T-helper 2 cell (primary cell): ENCODE measurements at regions not wholly inside any gene's neighbourhood (a gene's known extent, or its start where the extent isn't known, plus 50 kb on each side); places are given as distances from the start of the nearest gene placed in this dataset.

Experiments
- DNase-seq, 5 experiments: peaks; one replicate each; pipeline versions ENCODE4 v3.0.0 to v3.0.0-alpha.2; 2012 to 2022

DNA sequence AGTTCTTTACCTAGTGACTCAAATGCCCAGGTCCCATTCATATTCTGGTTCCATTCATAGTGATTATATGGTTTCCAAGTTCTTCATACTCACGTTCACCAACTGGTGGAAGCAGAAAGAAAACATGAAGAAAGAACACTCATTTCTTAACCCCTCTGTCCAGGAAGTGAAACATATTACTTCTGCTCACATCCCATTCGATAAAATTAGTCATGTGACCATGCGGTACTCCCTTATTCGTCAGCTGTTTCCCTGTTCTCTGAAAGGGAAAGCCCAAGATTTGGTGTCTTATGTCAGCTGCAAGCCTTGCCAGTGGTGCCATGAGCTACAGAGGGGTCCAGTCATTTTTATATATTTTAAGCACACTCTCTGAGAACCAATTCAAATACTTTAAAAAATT, 387.0 kb upstream of the DMAC1 start:
- peak in 1 of 5 experiments; percentile 34 for DNase-seq

DNA sequence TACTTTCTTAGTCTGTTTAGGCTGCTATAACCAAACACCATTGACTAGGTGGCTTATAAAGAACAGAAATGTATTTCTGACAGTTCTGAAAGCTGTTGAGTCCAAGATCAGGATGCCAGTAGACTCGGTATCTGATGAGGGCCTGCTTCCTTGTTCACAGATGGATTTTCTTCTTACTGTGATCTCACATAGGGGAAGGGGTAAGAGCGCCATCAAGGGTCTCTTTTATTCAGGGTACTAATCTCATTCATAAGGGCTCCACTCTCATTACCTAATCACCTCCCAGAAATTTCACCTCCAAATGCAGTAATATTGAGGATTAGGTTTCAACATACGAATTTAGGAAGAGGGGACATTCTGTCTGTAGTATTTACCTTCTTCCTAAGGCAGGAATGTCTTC, 384.0 kb upstream of the DMAC1 start:
- DNase-seq, result no peak

DNA sequence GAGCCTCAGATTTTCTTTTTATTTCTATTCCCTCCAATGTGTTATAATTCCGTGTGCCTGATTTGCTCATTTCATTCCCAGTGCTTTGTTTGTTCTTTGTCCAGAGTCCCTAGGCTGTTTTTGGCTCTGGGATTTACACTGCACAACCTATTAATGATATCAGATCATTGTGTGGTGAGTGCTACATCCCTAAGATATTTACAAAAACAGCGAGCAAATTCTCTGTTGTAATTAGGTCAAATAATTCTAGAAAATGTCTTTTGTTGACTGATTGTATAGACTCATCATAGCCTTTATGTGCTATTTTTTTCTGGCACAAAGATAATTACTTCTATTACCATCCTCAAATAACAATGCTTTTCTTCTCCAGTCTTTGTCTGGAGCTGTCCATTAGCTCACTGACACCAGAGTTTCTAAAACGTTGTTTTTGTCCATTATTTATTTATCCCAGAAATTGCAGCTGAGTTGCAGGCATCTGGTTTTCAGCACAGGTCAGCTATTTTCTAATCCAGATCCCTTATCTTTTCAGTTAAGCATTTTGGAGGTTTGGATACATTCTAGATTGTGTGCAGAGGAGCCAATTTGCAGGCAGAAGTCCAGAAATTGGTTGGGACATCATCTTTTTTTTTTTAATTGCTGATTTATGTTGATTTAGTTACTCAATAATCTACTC, 379.9 kb upstream of the DMAC1 start:
- no peak for DNase-seq

DNA sequence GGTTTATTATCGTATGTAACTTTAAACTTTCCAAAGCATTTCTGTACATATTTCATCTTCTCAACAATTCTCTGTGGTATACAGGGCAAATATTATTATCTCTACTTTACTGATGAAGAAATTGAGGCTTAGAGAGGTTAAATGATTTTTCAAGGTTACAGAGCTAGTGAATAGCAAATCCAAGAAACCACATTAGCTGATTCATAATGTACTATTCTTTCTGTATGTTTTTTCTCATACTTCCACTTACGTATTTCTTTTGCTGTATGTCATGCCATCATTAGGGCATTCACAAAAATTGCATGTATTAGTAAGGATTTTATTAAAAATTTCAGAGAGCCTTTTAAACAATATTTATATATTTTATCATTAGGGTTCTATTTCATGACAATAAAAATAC, 372.4 kb upstream of the DMAC1 start:
- no peak for DNase-seq

DNA sequence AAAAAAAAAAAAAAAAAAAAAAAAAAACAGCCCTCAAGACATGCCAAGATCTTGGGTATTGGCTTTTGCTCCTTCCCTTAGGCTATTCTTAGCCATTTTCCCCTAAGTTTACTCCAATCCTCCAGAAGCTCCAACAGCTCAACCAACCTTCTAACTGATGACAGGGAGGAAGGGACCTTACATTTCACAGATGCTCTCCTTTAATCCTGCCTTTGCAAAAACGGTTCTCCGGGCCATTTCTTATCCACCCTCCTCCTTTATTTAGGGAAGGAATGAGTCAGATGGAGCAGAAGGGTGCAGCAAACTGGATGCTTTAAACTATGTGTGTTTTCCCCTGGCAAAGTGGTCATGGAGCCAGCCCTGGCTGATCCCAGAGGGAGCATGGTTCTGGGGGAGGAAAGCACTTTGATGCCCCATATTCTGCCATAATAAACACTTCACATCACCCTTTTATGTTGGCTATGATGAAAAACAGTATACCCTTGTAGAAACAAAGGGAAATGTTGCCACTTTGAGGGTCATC, 369.4 kb upstream of the DMAC1 start:
- no peak for DNase-seq

DNA sequence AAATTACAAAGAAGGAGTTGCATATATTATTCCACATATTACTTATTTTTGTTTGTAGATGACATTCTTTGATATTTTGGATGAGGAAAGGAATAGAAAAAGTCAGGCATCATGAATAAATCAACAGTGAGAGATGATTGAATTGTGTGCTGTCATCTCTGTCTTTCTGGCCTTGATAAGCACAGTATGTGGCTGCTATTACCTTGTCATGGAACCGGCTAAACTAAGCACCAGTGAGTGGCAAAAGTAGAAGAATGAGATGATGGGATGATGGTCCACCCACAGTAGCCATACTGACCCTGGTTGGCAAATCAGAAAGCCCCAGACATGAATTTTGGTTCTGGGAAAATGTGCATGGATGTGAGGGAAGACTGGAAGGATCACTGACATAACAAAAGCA, 361.2 kb upstream of the DMAC1 start:
- DNase-seq, result no peak

DNA sequence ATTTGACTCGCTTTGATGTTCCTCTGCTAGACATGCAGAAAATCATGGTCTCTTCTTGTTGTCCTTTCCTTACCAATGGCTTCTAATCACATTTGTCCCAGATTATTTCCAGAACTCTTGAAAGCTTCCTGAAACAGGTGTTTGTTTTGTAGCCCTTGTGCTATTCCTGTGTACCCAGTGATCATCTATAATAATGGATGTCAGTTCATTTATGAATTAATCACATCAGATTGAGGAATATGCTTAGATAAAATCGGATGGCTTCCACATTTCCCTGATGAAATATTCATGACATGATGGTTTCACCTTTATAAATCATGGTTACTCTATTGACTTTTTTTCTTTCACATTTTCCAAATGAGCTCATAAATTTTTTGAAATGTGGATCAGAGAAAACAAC, 359.0 kb upstream of the DMAC1 start:
- no peak for DNase-seq

DNA sequence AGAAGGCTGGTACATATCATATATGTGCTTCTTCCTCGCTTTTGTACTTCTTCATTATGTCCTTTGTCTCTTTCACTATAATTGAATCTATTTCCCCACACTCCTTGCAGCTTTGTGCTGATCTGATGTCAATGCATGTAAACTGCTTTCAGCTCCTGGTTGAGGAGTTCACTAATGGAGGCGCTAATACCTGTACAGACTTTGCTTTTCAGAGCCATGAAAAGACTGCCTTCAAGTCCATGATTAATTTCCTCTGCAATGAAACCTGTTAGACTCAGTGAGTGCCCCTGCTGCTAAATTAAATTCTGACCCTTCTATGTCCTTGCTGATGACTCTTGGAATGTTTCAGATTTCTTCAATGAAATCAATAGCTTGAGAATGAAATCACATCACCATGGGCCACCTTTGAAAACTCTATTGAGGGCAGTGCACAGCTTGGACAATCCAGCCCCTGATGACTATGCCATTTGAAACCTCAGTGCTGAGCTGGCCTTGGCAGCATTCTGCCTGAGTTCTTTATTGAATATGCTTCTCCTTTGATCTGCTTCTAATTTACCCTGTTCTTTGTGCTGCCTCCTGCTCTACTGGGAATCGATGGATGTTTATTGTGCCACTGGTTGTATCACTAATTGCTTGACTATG, 358.2 kb upstream of the DMAC1 start:
- DNase-seq, result no peak

DNA sequence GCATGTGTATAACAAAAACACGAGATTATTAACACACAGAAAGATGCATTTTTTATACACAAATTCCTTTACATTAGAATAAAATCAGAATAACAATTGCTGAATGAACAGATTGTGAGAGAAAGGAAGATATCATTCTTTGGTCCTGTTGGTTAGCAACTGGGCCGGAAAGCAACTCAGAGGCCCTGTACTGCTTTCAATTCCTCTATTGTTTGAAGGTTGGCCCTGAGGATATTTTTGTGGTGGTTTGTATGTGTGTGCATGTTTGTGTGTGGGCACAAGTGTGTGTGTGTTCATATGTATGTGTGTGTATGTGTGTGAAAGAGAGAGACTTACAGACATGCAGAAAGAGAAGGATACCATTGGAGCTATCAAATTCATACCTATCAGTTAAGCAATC, 356.8 kb upstream of the DMAC1 start:
- no peak for DNase-seq

DNA sequence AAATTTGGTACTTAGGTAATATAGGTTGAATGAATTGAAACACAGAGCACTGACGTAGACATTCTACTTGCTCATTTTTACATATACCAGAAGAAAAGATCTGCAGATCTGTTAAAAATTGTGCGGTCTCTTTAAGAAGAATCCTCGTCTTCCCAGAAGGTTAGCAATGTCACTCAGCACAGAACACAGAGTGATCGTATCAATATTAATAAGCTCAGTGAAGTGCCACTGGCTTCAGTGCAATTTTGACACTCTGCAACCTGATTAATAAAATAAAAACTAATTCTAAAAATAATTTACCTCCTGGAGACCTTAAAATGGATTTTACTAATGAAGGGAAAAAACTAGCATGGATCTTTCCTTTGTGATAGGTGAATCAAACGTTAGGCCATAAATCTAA, 356.1 kb upstream of the DMAC1 start:
- no peak for DNase-seq

DNA sequence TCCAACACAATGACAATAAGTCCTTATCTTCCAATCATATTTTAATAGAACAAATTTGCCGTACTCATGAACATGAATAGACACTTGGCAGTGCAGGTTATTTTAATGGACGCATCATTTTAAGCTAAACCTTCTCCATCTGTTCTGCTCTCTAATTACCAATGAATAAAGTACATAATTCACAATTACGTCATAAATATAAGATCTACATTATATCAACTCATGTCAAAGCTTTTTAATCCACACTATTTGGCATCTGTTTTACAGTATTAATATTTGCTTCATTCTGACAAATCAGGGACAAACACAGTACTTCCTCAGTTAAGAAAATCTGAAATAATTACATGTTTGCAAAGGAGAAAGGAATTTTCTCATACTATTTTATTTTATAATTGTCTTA, 344.1 kb upstream of the DMAC1 start:
- DNase-seq, result no peak

DNA sequence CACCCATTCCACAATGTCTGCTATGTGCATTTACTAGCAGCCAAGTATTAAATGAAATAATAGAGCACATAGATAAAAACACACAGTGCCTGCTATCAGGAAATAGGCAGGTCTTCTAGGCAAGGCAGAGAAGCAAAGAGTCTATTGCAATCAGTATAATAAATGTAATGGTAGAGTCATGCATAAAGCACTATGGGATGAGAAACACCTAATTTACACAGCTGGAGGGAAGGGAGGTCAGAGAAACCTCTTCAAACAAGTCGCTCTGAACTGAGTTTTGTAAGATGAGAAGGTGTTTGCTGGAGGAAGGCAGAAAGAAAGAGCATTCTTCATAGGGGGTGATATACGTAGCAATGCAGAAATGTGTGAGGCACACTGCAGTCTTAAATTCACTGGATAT, 341.0 kb upstream of the DMAC1 start:
- no peak for DNase-seq

DNA sequence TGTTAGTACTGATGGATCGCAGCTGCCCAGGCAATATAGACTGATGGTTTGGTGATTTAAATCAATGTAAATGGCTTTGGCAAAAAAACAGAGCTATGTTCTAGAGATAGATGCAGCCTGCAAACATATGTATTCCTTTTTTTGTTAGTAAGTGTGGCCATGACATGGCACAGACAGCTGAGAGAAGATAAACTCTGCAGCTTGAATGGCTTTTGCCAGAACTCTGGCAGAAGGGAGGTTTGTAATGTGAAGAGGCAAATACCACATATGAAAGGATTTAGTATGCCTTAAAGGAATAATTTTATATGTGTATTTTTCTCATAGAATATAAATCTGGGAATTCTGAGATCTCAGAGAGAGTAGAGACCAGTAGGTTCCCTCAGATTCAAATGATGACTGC, 340.2 kb upstream of the DMAC1 start:
- DNase-seq, result no peak

DNA sequence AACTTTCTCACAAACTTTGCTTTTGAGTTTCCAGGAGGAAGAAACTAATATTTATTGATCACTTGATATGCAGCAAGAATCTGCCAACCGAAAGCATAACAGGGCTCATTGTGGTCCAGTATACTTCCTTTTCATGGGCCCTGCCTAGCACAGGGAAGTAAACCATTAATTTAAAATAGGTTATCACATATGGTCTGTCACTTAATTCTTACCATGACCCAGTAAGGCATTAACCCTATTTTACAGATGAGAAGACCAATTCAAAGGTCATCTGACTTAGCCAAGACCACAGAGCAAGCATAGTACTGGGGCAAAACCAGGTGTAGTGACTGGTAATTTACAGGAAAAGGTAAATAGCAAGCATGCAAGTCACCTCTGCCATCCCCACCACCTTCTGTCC, 336.9 kb upstream of the DMAC1 start:
- DNase-seq, result no peak

DNA sequence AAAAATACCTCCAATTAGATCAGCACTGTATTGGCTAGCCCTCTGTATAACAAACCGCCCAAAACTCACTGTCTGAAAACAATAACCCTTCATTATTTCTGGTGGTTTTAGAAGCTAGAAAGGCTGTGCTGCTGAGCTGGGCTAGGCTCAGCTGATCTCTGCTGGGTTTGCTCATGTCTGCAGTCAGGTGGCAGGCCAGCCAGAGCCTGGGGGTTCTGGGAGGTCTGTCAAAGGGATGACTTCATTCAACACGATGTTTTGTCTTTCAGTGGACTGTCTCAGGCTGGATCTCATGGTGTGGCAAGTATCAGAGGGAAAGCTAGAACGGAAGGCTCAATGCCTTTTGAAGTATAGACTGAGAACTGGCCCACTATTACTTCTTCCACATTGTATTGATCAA, 335.1 kb upstream of the DMAC1 start:
- no peak for DNase-seq

DNA sequence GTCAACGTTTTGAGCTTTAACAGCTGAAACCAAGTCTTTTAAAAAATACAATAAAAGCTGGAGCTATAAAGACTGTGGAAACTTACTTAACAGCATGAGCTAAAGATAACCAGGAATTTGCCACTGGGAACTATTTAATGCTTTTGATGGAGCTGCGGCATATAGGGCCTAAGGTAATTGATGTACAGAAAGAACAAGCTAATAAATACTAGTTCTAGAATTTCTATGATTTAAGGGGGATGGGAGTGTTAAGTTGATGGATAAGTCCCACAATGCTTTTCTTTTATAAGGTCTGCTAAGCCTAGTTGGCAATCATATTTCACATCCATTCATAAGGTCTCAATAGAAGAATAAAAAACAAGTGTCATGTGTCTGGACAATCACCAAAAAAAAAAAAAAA, 334.0 kb upstream of the DMAC1 start:
- no peak for DNase-seq

DNA sequence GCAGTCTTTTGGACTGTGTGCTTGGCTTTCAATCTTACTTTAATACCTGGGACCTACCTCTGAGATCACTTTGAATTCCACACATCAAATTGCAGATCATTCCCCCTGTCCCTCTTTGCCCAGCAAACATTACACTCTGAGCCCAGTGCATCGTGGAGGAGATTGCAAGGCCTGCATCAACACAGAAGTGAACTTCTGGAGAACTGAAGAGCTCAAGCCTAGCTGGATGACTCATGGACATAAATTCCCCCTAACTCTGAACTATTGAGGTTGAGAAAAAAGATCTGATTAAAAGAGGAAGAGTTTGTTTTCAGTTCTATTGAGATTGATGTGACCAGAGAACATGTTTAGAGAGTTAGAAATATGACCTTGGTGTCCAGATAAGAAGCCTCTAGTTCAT, 316.0 kb upstream of the DMAC1 start:
- peak in 1 of 5 experiments; percentile 45 for DNase-seq

DNA sequence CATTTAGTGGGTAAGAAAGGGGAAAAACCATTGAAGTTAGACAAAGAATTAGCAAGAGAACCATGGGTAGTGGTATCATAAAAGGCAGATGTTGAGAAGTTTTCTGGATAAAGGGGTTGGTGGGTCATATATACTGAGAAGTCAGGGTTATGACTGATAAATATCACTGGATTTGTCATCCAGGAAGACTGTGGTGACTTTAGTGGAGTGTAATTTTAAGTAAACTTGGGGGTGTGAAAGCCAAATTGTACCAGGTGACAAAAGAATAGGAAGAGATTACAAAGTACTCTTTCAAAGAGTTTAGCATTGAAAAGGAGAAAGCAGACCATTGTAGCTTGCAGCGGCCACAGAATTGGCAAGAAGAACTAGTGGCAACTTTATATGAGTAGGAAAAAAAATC, 315.2 kb upstream of the DMAC1 start:
- DNase-seq, result peak in 1 of 5 experiments; percentile 56

DNA sequence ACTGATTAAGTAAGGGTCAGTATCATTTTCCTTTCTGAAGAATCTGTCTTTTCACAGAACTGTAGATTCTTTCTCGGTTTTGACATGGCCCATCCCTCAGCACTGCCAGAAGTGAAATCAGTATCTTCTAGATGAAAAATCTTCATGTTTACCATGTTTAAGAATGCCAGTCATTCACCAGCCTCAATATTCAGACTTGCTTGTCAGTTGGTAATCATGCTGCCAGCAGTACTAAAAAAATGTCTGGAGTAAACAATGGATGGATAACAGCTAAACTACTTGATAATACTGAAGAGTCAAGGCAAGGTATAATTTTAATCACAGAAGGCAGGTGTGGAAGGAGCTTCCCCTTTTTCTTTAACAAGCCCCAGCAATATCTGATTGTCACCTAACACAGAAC, 306.8 kb upstream of the DMAC1 start:
- no peak for DNase-seq

DNA sequence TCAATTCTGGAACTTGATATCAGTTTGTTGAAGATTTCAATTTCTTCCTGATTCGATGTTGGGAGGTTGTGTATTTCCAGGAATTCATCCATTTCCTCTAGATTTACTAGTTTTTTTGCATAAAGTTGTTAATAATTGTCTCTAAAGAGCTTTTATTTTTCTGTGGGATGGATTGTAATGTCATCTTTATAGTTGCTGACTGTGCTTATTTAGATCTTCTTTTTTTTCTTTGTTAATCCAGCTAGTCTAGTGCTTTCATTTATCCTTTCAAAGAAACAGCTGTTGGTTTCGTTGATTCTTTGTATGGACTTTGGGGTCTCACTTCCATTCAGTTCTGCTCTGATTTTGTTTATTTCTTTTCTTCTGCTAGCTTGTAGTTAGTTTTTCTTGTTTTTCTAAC, 302.0 kb upstream of the DMAC1 start:
- DNase-seq, result no peak

DNA sequence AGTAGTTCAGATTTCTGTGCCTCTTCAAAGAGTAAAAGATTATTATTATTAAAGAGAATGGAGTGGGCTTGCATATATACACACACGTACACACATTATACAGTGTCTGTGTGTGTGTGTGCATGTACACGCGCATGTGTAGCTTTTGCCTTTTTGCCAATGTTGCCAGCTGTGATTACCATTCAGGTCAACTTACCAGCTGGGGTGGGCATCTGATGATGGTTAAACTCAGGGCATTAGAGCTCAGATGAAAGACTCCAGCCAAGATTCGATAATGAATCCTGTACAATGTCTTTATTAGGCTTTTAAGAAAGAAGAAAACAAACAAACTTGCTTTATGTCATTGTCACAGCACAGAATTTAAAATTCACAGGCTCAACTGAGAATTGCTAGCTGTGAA, 296.5 kb upstream of the DMAC1 start:
- DNase-seq, result no peak

DNA sequence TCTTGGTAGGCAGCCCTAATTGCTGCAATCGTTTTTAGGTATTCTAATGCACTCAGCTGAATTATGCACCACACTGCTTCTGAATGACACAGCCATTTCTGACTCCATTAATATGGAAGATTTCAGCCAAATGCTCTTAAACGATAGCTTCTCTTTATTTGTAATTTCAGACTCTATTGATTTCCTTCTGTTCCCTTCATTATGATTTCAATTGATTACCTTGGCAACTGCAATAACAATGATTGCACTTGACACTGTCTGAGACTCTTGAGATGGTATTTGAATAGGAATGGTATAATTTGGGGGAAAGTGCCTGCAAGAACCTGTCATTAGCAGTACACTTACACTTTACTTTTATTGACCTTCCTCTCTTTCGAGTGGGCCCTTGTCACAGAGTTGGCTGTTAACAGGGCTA, 296.1 kb upstream of the DMAC1 start:
- DNase-seq, result no peak

DNA sequence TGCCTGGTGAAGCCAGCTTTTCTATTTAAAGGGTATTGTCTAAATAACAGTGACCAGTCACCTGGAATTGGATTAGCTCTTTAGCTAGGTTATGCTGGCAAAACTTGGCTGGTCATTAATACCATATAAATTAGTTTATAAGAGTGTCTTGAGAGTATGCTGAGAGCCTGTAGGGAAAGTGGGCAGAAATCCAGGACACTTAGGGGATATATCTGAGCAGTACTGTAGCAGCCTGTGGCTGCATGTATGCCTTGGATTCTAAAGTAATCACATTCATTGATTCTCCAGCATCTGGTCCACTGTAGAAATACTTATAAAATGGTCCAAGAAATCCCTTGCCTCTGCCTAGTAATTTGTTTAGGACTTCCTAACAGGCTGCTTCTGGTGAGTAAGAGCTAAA, 288.9 kb upstream of the DMAC1 start:
- no peak for DNase-seq

DNA sequence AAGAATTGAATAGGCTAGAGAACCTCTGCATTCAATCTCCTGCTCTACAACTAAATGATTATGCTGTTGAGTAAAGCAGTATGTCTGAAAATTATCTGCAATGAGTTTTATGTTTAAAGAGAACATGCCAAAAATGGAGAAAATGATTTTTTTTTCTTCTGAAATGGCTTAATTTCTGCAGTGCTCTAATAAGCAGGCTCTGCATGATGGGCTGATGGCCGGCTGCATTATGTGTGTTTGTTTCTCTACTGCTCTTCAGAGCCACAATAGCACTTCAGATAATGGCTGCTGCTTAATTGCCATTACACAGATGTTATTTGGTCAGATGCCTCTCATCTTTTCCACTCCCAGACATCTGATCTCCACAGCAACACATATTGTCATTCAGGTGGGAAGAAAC, 286.4 kb upstream of the DMAC1 start:
- DNase-seq, result no peak

DNA sequence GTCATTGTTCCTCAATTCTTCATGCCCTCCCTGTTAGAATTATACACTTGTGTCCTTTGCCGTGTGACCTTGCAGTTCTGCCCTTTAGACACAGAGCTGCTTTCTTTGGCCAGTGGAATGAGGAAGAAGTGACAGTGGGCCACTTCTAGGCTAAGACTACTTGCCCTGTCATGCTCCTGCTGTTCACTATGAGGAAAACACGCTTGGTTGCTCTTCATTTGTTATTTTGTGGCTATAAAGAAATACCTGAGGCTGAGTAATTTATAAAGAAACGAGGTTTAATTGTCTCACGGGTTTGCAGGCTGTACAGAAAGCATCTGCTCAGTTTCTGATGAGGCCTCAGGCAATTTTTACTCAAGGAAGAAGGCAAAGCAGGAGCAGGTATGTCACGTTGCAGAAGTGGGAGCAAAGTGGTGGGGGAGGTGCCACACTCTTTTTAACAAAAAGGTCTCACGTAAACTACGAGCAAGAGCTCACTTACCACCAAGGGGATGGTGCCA, 279.1 kb upstream of the DMAC1 start:
- no peak for DNase-seq
